Keratinocyte (primary cell): ENCODE measurements at regions not wholly inside any gene's neighbourhood (a gene's known extent, or its start where the extent isn't known, plus 50 kb on each side); places are given as distances from the start of the nearest gene placed in this dataset.

Experiments used
- DNase-seq: peaks from one replicate; pipeline ENCODE4 v3.0.0-alpha.2; 2011; ENCODE audit warnings: low read depth, missing footprints, low spot score
- FAIRE-seq: peaks from 2 replicates; lab custom pipeline; 2011; peaks lifted over from hg19 to GRCh38; lab: Jason Lieb, UNC
- H2AFZ ChIP-seq: 2 replicates; pipeline ENCODE4 v1.6.0; 2012; ENCODE audit warnings: low read length, control low read depth, inconsistent platforms; ENCODE audit not compliant: control insufficient read depth
- H3K27ac ChIP-seq: 2 replicates; pipeline ENCODE4 v1.5.1; 2011; ENCODE audit warnings: low read length; ENCODE audit not compliant: control insufficient read depth, insufficient read depth
- H3K27me3 ChIP-seq: 3 replicates; pipeline ENCODE4 v1.6.0; 2011; ENCODE audit warnings: low read length; ENCODE audit not compliant: control insufficient read depth, insufficient read depth; ENCODE audit errors: extremely low read depth
- H3K36me3 ChIP-seq, 2 experiments: 2 replicates in 1 of 2; 3 replicates in 1 of 2; pipeline ENCODE4 v1.5.1; 2011; ENCODE audit warnings: low read length in 2 of 2, mild to moderate bottlenecking in 1 of 2; ENCODE audit not compliant: control insufficient read depth in 2 of 2, insufficient read depth in 2 of 2; ENCODE audit errors: extremely low read depth in 1 of 2
- H3K4me1 ChIP-seq: 3 replicates; pipeline ENCODE4 v1.5.1; 2011; ENCODE audit warnings: low read length; ENCODE audit not compliant: control insufficient read depth, insufficient read depth; ENCODE audit errors: extremely low read depth
- H3K4me2 ChIP-seq: 3 replicates; pipeline ENCODE4 v1.6.0; 2011; ENCODE audit warnings: low read depth, low read length; ENCODE audit not compliant: control insufficient read depth, insufficient read depth; ENCODE audit errors: extremely low read depth
- H3K4me3 ChIP-seq, 3 experiments: fragments of 200-600 bp in 1 of 3; sonication (generic) in 1 of 3; 2 replicates in 2 of 3; 3 replicates in 1 of 3; pipeline ENCODE4 v1.5.1; 2011 to 2016; ENCODE audit warnings: low read length in 3 of 3, mild to moderate bottlenecking in 3 of 3, control low read depth in 2 of 3, inconsistent platforms in 1 of 3, low read depth in 1 of 3, mixed read lengths in 1 of 3, mixed run types in 1 of 3, moderate library complexity in 1 of 3; ENCODE audit not compliant: control insufficient read depth in 2 of 3, insufficient read depth in 2 of 3; ENCODE audit errors: extremely low read depth in 1 of 3
- H3K79me2 ChIP-seq: 2 replicates; pipeline ENCODE4 v1.6.0; 2012; ENCODE audit warnings: low read length; ENCODE audit not compliant: control insufficient read depth, insufficient read depth
- H3K9ac ChIP-seq: 3 replicates; pipeline ENCODE4 v1.6.0; 2011; ENCODE audit warnings: low read length; ENCODE audit not compliant: control insufficient read depth, insufficient read depth; ENCODE audit errors: extremely low read depth
- H3K9me1 ChIP-seq: 3 replicates; pipeline ENCODE4 v1.6.0; 2011; ENCODE audit warnings: low read length; ENCODE audit not compliant: control insufficient read depth, insufficient read depth; ENCODE audit errors: extremely low read depth
- H3K9me3 ChIP-seq: 2 replicates; pipeline ENCODE4 v1.5.1; 2012; ENCODE audit warnings: low read depth, low read length; ENCODE audit not compliant: control insufficient read depth
- H4K20me1 ChIP-seq: 3 replicates; pipeline ENCODE4 v1.6.0; 2011; ENCODE audit warnings: low read length; ENCODE audit not compliant: control insufficient read depth, insufficient read depth; ENCODE audit errors: extremely low read depth
- CTCF ChIP-seq, 3 experiments: IDR thresholded peaks in 1 of 3; conservative IDR thresholded peaks in 1 of 3; optimal IDR thresholded peaks in 1 of 3; 2 replicates in 2 of 3; 3 replicates in 1 of 3; pipeline versions ENCODE3 to v1.5.1; 2011; ENCODE audit warnings: low read length in 3 of 3, mild to moderate bottlenecking in 3 of 3, moderate library complexity in 2 of 3, control low read depth in 1 of 3, inconsistent platforms in 1 of 3; ENCODE audit not compliant: insufficient read depth in 2 of 3; ENCODE audit errors: extremely low read depth in 1 of 3
- EZH2 ChIP-seq: IDR thresholded peaks from one replicate; pipeline ENCODE4 v1.6.1; 2012; ENCODE audit warnings: inconsistent platforms, mild to moderate bottlenecking, low read length, moderate library complexity
- dilution Hi-C: fragments of 300-500 bp; cut with MboI; formaldehyde crosslinking; loops from one replicate; pipeline ENCODE4 v1.7.0; 2020; ENCODE audit warnings: low sequenced_read_pairs; ENCODE audit not compliant: extremely low pct_ligation_motif_present

GRCh38 chr15:36008719-36009118 lies 462.8 kb upstream of the DPH6 start:
- H3K4me2 ChIP-seq: no peak overlapping the region
- H3K9me1 ChIP-seq: no peaks in the 10 kb centered on the region
- H3K9me3 ChIP-seq: no peaks in the 10 kb centered on the region
- no peak overlapping the region for H3K4me3 ChIP-seq
- no peak overlapping the region for H3K27ac ChIP-seq
- H3K4me1 ChIP-seq: peaks cover 12% of the 10 kb centered on the region
- no peak overlapping the region for H2AFZ ChIP-seq
- no peaks in the 10 kb centered on the region for H3K27me3 ChIP-seq
- no peak for DNase-seq
- H3K79me2 ChIP-seq: no peaks in the 10 kb centered on the region
- dilution Hi-C loops: no loop called here
- no peak overlapping the region for H3K9ac ChIP-seq
- no peak for FAIRE-seq
- H4K20me1 ChIP-seq: no peaks in the 10 kb centered on the region
- H3K36me3 ChIP-seq: no peaks in the 10 kb centered on the region
- TF ChIP-seq CTCF (optimal IDR thresholded peaks at IDR 0.05 in 1 of 3, IDR thresholded peaks at IDR 0.05 in 1 of 3, conservative IDR thresholded peaks at IDR 0.05 in 1 of 3; ENCODE audit: extremely low read depth in 1 of 3, insufficient read depth in 2 of 3, low read length in 3 of 3) (no peak), EZH2 (no peak)

GRCh38 chr15:36024031-36024688 lies 478.2 kb upstream of the DPH6 start:
- Histone ChIP-seq H3K9ac (no peak overlapping the region), H3K79me2 (no peaks in the 10 kb centered on the region), H3K9me1 (no peaks in the 10 kb centered on the region), H3K27me3 (no peaks in the 10 kb centered on the region), H3K27ac (no peak overlapping the region), H3K4me3 (no peak overlapping the region), H4K20me1 (no peaks in the 10 kb centered on the region), H2AFZ (peak overlapping the region; percentile 18), H3K4me1 (peaks cover 5% of the 10 kb centered on the region), H3K9me3 (no peaks in the 10 kb centered on the region), H3K36me3 (no peaks in the 10 kb centered on the region), H3K4me2 (peak overlapping the region; percentile 11)
- no peak for DNase-seq
- no peak for FAIRE-seq
- dilution Hi-C loops: no loop called here
- TF ChIP-seq CTCF (optimal IDR thresholded peaks at IDR 0.05 in 1 of 3, IDR thresholded peaks at IDR 0.05 in 1 of 3, conservative IDR thresholded peaks at IDR 0.05 in 1 of 3; ENCODE audit: extremely low read depth in 1 of 3, insufficient read depth in 2 of 3, low read length in 3 of 3) (peak in 1 of 3 experiments; percentile 12), EZH2 (no peak)
